Central memory CD8-positive, alpha-beta T cell (primary cell): ENCODE measurements at regions not wholly inside any gene's neighbourhood (a gene's known extent, or its start where the extent isn't known, plus 50 kb on each side); places are given as distances from the start of the nearest gene placed in this dataset.

ENCODE experiments used
- ATAC-seq: fragments of 150-1000 bp; cut with Tn5 transposase; replicated peaks from 2 replicates; pipeline ENCODE4 v1.10.0; 2022; ENCODE audit warnings: mild to moderate bottlenecking, moderate FRiP score, moderate number of reproducible peaks; ENCODE audit not compliant: poor library complexity, severe bottlenecking; ENCODE audit errors: extremely low read depth
- DNase-seq, 2 donors: peaks; one replicate each; pipeline ENCODE4 v3.0.0; 2021; ENCODE audit warnings: low spot score in 2 of 2
- H3K27ac Mint-ChIP-seq: one replicate; pipeline ENCODE4 v1.8.0; 2022; ENCODE audit warnings: low read depth, mild to moderate bottlenecking, moderate library complexity, mixed read lengths
- H3K27me3 Mint-ChIP-seq: one replicate; pipeline ENCODE4 v1.8.0; 2022; ENCODE audit warnings: mixed read lengths
- H3K36me3 Mint-ChIP-seq: one replicate; pipeline ENCODE4 v1.8.0; 2022; ENCODE audit warnings: mild to moderate bottlenecking, moderate library complexity, mixed read lengths; ENCODE audit not compliant: insufficient read depth
- H3K4me1 Mint-ChIP-seq: one replicate; pipeline ENCODE4 v1.8.0; 2022; ENCODE audit warnings: mixed read lengths
- H3K4me3 Mint-ChIP-seq: one replicate; pipeline ENCODE4 v1.8.0; 2022; ENCODE audit warnings: mild to moderate bottlenecking, moderate library complexity, mixed read lengths
- H3K9me3 Mint-ChIP-seq: one replicate; pipeline ENCODE4 v1.8.0; 2022; ENCODE audit warnings: mixed read lengths

DNA sequence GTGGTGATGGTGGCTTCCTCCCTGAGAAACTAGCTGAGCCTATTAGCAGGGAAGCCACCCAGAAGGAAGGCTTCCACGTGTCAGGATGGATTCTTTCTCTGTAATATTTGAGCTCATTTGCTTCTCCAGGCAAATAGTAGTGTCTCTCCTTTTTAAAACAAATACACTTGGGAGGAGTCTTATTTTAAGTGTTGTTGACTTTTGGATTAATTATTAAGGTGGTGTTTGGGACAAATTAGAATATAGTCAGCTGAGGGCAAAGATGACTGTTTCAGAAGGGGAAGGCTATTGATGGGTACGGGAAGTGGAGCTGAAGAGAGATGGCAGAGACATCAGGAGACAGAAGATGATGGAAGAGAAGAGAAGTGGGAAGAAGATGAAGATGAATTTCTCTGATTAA, 119.8 kb upstream of the PHACTR1 start:
- no peak overlapping the region for H3K27ac Mint-ChIP-seq
- H3K36me3 Mint-ChIP-seq, result no peaks in the 10 kb centered on the region
- no peaks in the 10 kb centered on the region for H3K4me1 Mint-ChIP-seq
- peaks cover 12% of the 10 kb centered on the region for H3K27me3 Mint-ChIP-seq
- H3K9me3 Mint-ChIP-seq, result no peaks in the 10 kb centered on the region
- ATAC-seq (no peak), DNase-seq (no peak)
- no peak overlapping the region for H3K4me3 Mint-ChIP-seq

GRCh38 chr6:12598919-12599318, 117.6 kb upstream of the PHACTR1 start:
- no peaks in the 10 kb centered on the region for H3K4me1 Mint-ChIP-seq
- H3K4me3 Mint-ChIP-seq, result no peak overlapping the region
- ATAC-seq, result no peak
- DNase-seq, result no peak
- H3K27ac Mint-ChIP-seq, result no peak overlapping the region
- peaks cover 12% of the 10 kb centered on the region for H3K27me3 Mint-ChIP-seq
- no peaks in the 10 kb centered on the region for H3K36me3 Mint-ChIP-seq
- H3K9me3 Mint-ChIP-seq, result no peaks in the 10 kb centered on the region

GRCh38 chr6:12601881-12602280, 114.7 kb upstream of the PHACTR1 start:
- no peak overlapping the region for H3K27ac Mint-ChIP-seq
- no peaks in the 10 kb centered on the region for H3K36me3 Mint-ChIP-seq
- DNase-seq (no peak), ATAC-seq (no peak)
- H3K27me3 Mint-ChIP-seq, result peaks cover 24% of the 10 kb centered on the region
- H3K4me3 Mint-ChIP-seq, result no peak overlapping the region
- no peaks in the 10 kb centered on the region for H3K9me3 Mint-ChIP-seq
- no peaks in the 10 kb centered on the region for H3K4me1 Mint-ChIP-seq

DNA sequence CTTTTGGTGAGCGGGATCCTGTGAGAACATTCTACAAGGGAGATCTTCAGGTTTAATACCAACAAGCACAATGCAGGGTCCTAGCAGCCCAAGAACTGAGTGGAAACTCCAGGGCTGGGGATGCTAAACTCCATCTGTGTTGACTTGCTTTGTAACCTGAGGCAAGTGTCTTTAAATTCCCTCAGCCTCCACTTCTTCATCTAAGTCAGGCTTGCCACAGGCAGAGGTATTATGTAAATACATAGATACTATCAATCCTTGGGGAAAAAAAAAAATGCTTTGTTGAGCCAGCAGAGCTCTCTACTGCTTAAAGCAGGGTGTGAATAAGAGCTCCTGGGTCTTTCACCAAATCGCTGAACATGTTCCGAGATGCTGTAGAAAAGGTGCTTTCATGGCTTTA, 114.2 kb upstream of the PHACTR1 start:
- Mint-ChIP-seq H3K4me3 (no peak overlapping the region), H3K4me1 (no peaks in the 10 kb centered on the region), H3K9me3 (no peaks in the 10 kb centered on the region), H3K27ac (no peak overlapping the region), H3K36me3 (no peaks in the 10 kb centered on the region), H3K27me3 (peaks cover 28% of the 10 kb centered on the region)
- DNase-seq, result no peak
- no peak for ATAC-seq

- Mint-ChIP-seq H3K4me1 (no peaks in the 10 kb centered on the region), H3K36me3 (no peaks in the 10 kb centered on the region), H3K9me3 (no peaks in the 10 kb centered on the region), H3K27ac (no peak overlapping the region), H3K27me3 (peaks cover 34% of the 10 kb centered on the region), H3K4me3 (no peak overlapping the region)
- ATAC-seq, result no peak
- no peak for DNase-seq
These were observed 113.5 kb upstream of the PHACTR1 start for GRCh38 chr6:12602951-12603672.

GRCh38 chr6:12603673-12604049, 112.9 kb upstream of the PHACTR1 start:
- no peaks in the 10 kb centered on the region for H3K9me3 Mint-ChIP-seq
- ATAC-seq, result no peak
- no peak overlapping the region for H3K4me3 Mint-ChIP-seq
- H3K36me3 Mint-ChIP-seq, result no peaks in the 10 kb centered on the region
- H3K27ac Mint-ChIP-seq, result no peak overlapping the region
- no peaks in the 10 kb centered on the region for H3K4me1 Mint-ChIP-seq
- no peak for DNase-seq
- H3K27me3 Mint-ChIP-seq, result peaks cover 34% of the 10 kb centered on the region

- Mint-ChIP-seq H3K4me1 (no peaks in the 10 kb centered on the region), H3K9me3 (no peaks in the 10 kb centered on the region), H3K27me3 (peaks cover 22% of the 10 kb centered on the region), H3K27ac (no peak overlapping the region), H3K4me3 (no peak overlapping the region), H3K36me3 (no peaks in the 10 kb centered on the region)
- no peak for DNase-seq
- ATAC-seq, result no peak
These were observed 110.7 kb upstream of the PHACTR1 start for GRCh38 chr6:12605888-12606345.

GRCh38 chr6:12606616-12607015, 110.0 kb upstream of the PHACTR1 start:
- peaks cover 24% of the 10 kb centered on the region for H3K27me3 Mint-ChIP-seq
- ATAC-seq (no peak), DNase-seq (no peak)
- H3K27ac Mint-ChIP-seq, result no peak overlapping the region
- no peaks in the 10 kb centered on the region for H3K4me1 Mint-ChIP-seq
- no peaks in the 10 kb centered on the region for H3K36me3 Mint-ChIP-seq
- H3K4me3 Mint-ChIP-seq, result no peak overlapping the region
- no peaks in the 10 kb centered on the region for H3K9me3 Mint-ChIP-seq

DNA sequence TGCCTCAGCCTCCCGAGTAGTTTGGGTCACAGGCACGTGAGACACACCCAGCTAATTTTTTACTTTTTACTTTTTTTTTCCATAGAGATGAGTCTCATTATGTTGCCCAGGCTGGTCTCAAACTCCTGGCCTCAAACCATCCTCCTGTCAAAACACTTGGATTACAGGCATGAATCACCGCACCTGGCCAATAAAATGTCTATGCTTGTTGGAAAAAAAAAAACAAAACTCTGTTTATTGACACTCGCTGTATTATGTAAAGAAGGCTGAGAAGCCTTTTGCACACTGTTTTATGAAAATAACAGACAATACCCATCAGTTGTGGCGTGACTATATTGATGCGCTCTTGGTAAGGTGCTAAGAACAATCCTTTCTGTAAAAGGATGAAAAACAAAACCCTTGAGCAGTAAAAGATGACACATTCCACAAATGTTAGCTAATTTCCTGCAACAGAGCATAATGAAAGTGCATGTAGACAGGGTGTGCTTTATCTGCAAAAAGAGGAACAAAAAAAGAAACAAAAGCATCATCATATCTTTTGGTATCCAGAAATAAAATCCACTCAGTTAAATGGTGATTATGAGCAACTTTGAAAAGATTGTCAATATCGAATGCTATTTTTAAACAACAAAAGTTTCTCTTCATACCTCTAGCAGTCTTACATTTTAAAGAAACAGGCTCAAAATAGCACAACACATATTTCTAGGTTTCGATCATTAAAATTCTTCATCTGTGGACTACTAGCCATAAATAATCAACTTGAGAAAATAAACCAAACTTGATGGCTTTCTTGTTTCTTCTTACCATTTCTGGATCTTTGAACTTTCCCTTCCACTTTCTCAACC, 108.3 kb upstream of the PHACTR1 start:
- peaks cover 34% of the 10 kb centered on the region for H3K27me3 Mint-ChIP-seq
- H3K36me3 Mint-ChIP-seq, result no peaks in the 10 kb centered on the region
- no peaks in the 10 kb centered on the region for H3K4me1 Mint-ChIP-seq
- no peak for ATAC-seq
- no peak for DNase-seq
- H3K27ac Mint-ChIP-seq, result no peak overlapping the region
- no peak overlapping the region for H3K4me3 Mint-ChIP-seq
- no peaks in the 10 kb centered on the region for H3K9me3 Mint-ChIP-seq

- H3K4me3 Mint-ChIP-seq, result no peak overlapping the region
- H3K4me1 Mint-ChIP-seq, result no peaks in the 10 kb centered on the region
These were observed 107.7 kb upstream of the PHACTR1 start for GRCh38 chr6:12608874-12609273.

DNA sequence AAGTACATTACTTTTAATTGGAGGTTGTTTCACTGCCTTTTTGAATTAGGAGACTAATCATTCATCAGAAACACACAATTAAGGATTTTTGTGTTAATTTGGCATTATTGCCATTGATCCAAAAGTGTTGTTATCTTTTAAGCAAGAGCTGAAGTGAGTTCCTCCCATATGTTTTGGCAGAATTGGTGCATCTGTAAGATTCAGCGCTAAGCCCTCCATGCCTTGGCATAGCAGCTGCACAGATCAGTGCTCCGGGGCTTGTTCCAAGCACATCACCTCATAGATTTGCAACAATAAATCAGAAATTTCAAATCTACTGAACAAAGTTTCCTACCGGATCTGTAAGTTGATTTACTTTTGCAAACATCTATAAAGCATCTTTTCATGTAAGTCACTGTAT, 106.8 kb upstream of the PHACTR1 start:
- no peaks in the 10 kb centered on the region for H3K36me3 Mint-ChIP-seq
- H3K9me3 Mint-ChIP-seq, result no peaks in the 10 kb centered on the region
- DNase-seq (no peak), ATAC-seq (no peak)
- H3K4me1 Mint-ChIP-seq, result no peaks in the 10 kb centered on the region
- no peak overlapping the region for H3K4me3 Mint-ChIP-seq
- H3K27ac Mint-ChIP-seq, result no peak overlapping the region
- peaks cover 34% of the 10 kb centered on the region for H3K27me3 Mint-ChIP-seq

More at GRCh38 chr6:12608874-12609273, 107.7 kb upstream of the PHACTR1 start:
- DNase-seq (no peak), ATAC-seq (no peak)
- peaks cover 34% of the 10 kb centered on the region for H3K27me3 Mint-ChIP-seq
- H3K36me3 Mint-ChIP-seq, result no peaks in the 10 kb centered on the region
- H3K27ac Mint-ChIP-seq, result no peak overlapping the region
- H3K9me3 Mint-ChIP-seq, result no peaks in the 10 kb centered on the region

DNA sequence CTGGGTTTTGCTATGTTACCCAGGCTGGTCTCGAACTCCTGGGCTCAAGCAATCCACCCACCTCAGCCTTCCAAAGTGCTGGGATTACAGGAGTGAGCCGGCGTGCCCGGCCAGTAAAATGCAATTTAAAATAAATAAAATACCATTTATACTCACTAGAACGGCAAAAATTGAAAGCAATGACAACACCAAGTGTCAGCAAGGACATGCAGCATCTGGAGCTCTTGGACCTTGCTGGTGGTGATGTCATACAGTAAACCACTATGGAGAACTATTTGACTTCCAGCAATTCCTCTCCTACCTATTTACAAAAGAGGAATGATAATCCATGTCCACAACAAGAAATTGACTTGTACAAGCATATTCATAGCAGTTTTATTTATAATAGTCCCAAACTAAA, 105.7 kb upstream of the PHACTR1 start:
- no peak for ATAC-seq
- Mint-ChIP-seq H3K36me3 (no peaks in the 10 kb centered on the region), H3K4me3 (no peak overlapping the region), H3K27ac (no peak overlapping the region), H3K27me3 (peaks cover 32% of the 10 kb centered on the region), H3K9me3 (no peaks in the 10 kb centered on the region), H3K4me1 (no peaks in the 10 kb centered on the region)
- no peak for DNase-seq

- Mint-ChIP-seq H3K9me3 (no peaks in the 10 kb centered on the region), H3K4me3 (no peak overlapping the region), H3K36me3 (no peaks in the 10 kb centered on the region), H3K27me3 (peaks cover 12% of the 10 kb centered on the region), H3K4me1 (no peaks in the 10 kb centered on the region), H3K27ac (no peak overlapping the region)
- ATAC-seq, result no peak
- DNase-seq, result no peak
These were observed 102.8 kb upstream of the PHACTR1 start for GRCh38 chr6:12613811-12614210.
